Skeletal muscle tissue (tissue), 3 donors: ENCODE measurements at regions not wholly inside any gene's neighbourhood (a gene's known extent, or its start where the extent isn't known, plus 50 kb on each side); places are given as distances from the start of the nearest gene placed in this dataset.

Experiments
- H3K27ac ChIP-seq: one replicate; pipeline ENCODE4 v1.7.0; 2013; ENCODE audit warnings: mild to moderate bottlenecking, low read depth, low read length, inconsistent platforms
- H3K27me3 ChIP-seq, 3 donors: one replicate each; pipeline ENCODE4 v1.7.0; 2013; ENCODE audit warnings: low read length in 3 of 3; ENCODE audit not compliant: control insufficient read depth in 3 of 3, insufficient read depth in 3 of 3
- H3K36me3 ChIP-seq, 3 donors: one replicate each; pipeline ENCODE4 v1.7.0; 2013; ENCODE audit warnings: low read length in 3 of 3; ENCODE audit not compliant: control insufficient read depth in 3 of 3, insufficient read depth in 3 of 3
- H3K4me1 ChIP-seq, 3 donors: one replicate each; pipeline ENCODE4 v1.7.0; 2013; ENCODE audit warnings: low read length in 3 of 3, mild to moderate bottlenecking in 3 of 3; ENCODE audit not compliant: control insufficient read depth in 3 of 3, insufficient read depth in 3 of 3
- H3K4me3 ChIP-seq, 3 donors: one replicate each; pipeline ENCODE4 v1.7.0; 2013; ENCODE audit warnings: low read length in 3 of 3
- H3K9ac ChIP-seq, 3 donors: one replicate each; pipeline ENCODE4 v1.7.0; 2013; ENCODE audit warnings: low read length in 3 of 3, mild to moderate bottlenecking in 3 of 3, moderate library complexity in 2 of 3, low read depth in 1 of 3
- H3K9me3 ChIP-seq, 3 donors: one replicate each; pipeline ENCODE4 v1.7.0; 2013; ENCODE audit warnings: low read length in 3 of 3; ENCODE audit not compliant: control insufficient read depth in 3 of 3
- donor health status: Osteomylitis.

DNA sequence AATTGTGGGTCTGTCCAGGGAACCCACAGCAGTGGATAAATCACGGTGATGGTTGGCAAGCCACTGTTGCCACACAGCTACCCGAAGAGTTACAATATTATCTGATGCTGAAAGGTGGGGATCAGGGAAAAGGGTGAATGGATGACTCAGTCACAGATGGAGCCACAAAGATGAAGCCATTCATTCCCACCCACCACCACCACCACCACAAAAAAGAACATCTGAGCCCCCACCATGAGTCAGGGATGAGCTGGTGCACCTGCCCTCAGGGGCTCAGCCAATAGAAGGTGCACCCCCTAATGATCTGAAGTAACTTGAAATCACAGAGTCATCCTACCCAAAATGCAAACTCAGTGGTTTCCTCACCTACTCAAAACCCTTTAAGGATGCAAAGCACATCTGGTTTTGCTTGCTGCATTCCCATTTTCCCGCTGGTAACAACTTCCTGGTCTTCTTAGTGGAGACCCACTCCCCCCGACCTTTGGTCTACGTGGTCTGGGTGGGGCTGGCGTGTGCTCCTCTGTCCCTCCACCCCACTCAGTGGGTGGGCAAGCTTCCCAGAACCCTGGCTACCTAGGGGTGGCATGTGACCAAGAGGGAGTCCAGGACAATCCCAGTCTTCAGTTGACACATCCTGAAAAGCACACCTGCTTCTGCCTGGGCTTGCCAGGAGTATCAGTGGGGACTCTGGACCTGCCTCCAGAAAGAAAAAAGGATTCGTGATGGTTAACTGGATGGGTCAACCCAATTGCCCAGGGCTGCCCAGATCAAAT, 125.5 kb downstream of the ANKRD60 start:
- Histone ChIP-seq H3K9ac (no peak overlapping the region), H3K27me3 (peaks cover 0 to 6% (median 3%) of the 10 kb centered on the region in 3 donors), H3K9me3 (no peaks in the 10 kb centered on the region), H3K36me3 (no peaks in the 10 kb centered on the region), H3K4me1 (no peaks in the 10 kb centered on the region), H3K4me3 (no peak overlapping the region), H3K27ac (no peak overlapping the region)

DNA sequence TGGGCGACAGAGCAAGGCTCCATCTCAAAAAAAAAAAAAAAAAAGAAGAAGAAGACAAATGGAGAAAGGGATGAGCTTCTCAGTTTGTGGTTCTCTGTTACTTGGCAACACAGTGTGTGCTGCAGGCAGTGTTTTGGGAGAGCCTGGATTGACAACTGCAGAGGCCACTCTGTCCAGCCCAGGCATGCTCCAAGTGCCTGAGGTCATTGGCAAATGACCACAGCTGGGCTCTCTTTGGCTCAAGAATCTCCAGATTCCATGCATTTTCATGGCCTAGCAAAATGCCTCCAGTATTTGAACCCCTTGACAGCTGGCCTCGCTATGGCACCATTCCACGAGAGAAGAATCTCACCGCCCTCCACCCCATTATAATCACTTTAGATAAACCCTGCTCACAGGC, 126.2 kb downstream of the ANKRD60 start:
- H3K4me3 ChIP-seq: no peak overlapping the region

DNA sequence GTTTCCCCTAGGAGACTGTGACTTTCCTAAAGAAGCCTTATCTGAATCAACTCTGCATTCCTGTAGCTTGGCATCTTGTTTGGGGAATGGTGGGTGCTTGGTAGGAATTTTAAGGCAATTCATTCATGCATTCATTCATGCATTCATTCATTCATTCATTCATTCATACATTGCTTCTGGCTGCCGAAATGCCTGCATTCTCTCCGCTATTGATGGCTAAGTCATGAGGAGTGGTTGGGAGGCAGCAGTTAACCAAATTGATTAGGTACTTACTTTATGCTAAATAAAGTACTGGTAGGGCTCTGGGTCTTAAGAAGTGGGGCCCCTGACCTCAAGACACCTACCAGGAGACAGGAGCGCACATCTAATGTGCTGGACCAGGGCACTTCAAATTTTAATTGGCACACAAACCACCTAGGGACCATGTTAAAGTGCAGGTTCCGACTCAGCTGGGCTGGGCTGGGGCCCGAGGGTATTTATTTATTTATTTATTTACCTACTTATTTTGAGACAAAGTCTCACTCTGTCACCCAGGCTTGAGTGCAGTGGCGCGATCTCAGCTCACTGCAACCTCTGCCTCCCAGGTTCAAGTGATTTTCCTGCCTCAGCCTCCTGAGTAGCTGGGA, 127.6 kb downstream of the ANKRD60 start:
- no peaks in the 10 kb centered on the region for H3K9me3 ChIP-seq
- H3K9ac ChIP-seq: no peak overlapping the region
- peaks cover 0 to 6% (median 3%) of the 10 kb centered on the region in 3 donors for H3K27me3 ChIP-seq

More for the DNA sequence above, 126.2 kb downstream of the ANKRD60 start:
- no peak overlapping the region for H3K9ac ChIP-seq
- H3K4me1 ChIP-seq: no peaks in the 10 kb centered on the region
- no peaks in the 10 kb centered on the region for H3K36me3 ChIP-seq
- H3K27ac ChIP-seq: no peak overlapping the region
- peaks cover 0 to 6% (median 3%) of the 10 kb centered on the region in 3 donors for H3K27me3 ChIP-seq
- H3K9me3 ChIP-seq: no peaks in the 10 kb centered on the region

DNA sequence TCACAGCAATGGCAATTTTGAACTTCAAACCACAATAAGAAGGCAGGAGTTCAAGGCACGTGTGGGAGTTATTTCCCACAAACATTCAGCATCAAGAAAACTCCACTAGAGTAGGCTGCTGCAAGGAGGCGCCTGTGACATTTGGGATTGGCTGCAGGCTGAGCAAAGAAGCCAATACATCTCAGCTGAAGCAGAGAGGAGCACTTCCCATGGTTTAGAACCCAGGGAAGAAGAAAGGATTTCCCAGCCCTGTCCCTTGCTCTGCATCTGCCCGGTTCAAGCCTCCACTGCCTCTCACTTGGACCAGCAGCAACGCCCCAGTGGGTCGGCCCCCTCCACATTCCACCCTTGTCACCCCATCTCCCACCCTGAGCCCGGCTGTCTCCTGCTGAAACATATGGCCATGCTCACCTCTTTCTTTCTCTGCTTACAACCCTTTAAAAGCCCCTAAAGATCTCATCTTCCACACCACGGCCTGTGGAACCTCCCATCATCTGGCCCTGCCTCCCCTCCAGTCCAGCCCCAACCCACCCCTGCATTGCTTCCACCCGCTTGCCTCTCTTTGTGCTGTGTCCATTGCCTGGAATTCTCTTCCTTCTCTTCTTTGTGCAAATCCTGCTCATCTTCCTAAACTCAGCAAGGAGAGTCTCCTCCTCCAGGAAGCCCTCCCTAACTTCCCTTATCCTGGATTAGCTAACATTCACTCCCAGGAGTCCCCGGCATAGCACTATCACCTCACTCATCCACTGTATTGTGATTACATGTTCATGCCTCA, 128.3 kb downstream of the ANKRD60 start:
- Histone ChIP-seq H3K9ac (no peak overlapping the region), H3K4me1 (no peaks in the 10 kb centered on the region), H3K27ac (no peak overlapping the region), H3K36me3 (no peaks in the 10 kb centered on the region), H3K27me3 (peaks cover 0 to 8% (median 3%) of the 10 kb centered on the region in 3 donors), H3K4me3 (no peak overlapping the region), H3K9me3 (no peaks in the 10 kb centered on the region)

More for the DNA sequence above, 127.6 kb downstream of the ANKRD60 start:
- Histone ChIP-seq H3K27ac (no peak overlapping the region), H3K4me3 (no peak overlapping the region), H3K36me3 (no peaks in the 10 kb centered on the region), H3K4me1 (no peaks in the 10 kb centered on the region)

DNA sequence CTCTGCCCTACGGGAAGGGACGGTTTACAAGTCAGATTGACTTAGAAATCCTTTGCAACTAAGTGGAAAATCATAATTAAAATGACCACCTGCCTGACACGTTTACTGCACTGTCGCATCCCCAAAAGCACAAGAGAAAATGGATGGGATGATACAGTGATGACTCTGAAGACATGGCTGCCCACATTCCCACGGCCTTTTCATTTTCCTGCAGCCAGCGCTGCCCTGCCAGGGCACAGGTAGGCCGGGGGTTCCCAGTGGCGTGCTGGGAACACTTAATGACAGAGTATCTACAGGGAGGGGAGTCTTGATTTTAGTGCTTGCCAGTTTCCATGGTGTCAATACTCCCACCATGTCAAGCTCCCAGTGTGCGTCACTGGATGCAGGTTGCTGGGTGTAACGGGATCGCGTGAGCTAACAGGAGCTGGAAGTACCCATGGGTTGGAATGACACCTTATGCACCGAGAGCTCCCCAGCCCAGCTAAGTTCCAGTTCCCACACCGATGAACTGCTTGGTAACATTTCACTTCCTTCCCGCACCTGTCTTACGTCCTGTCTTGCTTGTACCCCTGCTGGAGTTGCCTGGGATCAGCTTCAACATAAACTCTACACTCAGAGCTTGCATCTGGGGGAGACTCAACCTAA, 129.0 kb downstream of the ANKRD60 start:
- Histone ChIP-seq H3K9me3 (no peaks in the 10 kb centered on the region), H3K9ac (no peak overlapping the region), H3K27ac (no peak overlapping the region), H3K4me1 (no peaks in the 10 kb centered on the region), H3K4me3 (no peak overlapping the region), H3K27me3 (peaks cover 0 to 8% (median 3%) of the 10 kb centered on the region in 3 donors), H3K36me3 (no peaks in the 10 kb centered on the region)

DNA sequence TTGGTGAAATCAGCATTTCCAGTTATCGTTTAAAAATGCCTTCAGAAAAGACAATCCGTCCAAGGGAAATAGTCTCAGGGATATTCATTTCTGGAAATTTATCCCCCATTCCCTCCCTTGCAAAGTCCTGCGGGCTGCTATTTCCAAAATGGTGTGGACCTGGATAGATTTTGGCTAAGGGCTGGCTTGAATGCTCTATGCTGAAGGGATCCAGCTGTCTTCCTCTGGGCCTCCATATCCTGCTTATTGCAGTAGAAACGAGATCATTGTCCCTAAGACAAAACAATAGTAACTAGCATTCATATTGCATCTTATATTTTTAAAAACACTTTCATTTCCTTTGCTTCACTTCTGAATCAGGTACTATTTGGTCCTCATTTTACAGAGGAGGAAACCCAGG, 129.9 kb downstream of the ANKRD60 start:
- Histone ChIP-seq H3K36me3 (no peaks in the 10 kb centered on the region), H3K9ac (no peak overlapping the region), H3K27ac (no peak overlapping the region), H3K27me3 (peaks cover 0 to 9% (median 3%) of the 10 kb centered on the region in 3 donors), H3K4me3 (no peak overlapping the region), H3K9me3 (no peaks in the 10 kb centered on the region), H3K4me1 (no peaks in the 10 kb centered on the region)

DNA sequence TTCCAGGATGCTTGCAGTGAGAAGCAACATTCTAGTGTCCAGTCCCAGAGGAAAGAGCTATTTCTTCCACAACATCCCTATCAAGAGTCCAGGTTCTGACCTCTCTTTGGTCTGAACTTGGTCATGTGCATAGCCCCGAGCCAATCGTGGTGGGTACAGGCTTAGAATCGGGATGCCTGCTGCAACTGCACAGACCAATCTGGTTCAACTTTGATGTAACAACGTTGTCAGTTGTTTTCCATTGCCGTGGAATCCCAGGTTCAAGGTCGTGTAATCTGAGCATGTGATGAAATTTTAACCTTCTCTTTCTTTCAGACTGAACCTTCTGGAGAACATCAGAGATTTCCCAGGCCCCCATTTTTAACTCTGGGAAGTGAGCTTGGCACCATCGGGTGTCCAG, 130.5 kb downstream of the ANKRD60 start:
- Histone ChIP-seq H3K9me3 (no peaks in the 10 kb centered on the region), H3K9ac (no peak overlapping the region), H3K36me3 (no peaks in the 10 kb centered on the region)

DNA sequence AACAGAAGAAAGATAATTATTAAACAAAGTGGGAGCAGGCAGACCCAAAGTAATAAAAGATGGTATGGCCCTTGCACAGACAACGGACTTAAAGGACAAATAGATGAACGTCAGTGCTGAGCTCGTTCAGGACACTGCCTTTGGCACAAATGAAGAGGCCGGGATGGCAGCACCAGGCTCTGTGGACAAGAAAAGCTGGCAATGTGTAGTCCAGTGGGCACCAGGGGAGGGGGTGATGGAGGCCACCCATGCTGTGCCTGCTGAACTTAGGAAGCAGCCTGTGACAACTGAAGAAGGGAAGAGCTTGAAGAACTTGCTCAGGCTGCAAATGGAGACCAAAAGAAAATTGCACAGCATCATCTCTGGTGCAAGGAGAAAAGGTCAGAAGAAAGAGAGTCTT, 131.0 kb downstream of the ANKRD60 start:
- no peaks in the 10 kb centered on the region for H3K36me3 ChIP-seq
- no peak overlapping the region for H3K9ac ChIP-seq
- H3K27me3 ChIP-seq: peaks cover 0 to 8% (median 0%) of the 10 kb centered on the region in 3 donors
- H3K4me3 ChIP-seq: no peak overlapping the region
- no peaks in the 10 kb centered on the region for H3K9me3 ChIP-seq
- no peaks in the 10 kb centered on the region for H3K4me1 ChIP-seq
- no peak overlapping the region for H3K27ac ChIP-seq

More for the DNA sequence above, 130.5 kb downstream of the ANKRD60 start:
- H3K4me1 ChIP-seq: no peaks in the 10 kb centered on the region
- peaks cover 0 to 8% (median 3%) of the 10 kb centered on the region in 3 donors for H3K27me3 ChIP-seq
- H3K4me3 ChIP-seq: no peak overlapping the region
- H3K27ac ChIP-seq: no peak overlapping the region

DNA sequence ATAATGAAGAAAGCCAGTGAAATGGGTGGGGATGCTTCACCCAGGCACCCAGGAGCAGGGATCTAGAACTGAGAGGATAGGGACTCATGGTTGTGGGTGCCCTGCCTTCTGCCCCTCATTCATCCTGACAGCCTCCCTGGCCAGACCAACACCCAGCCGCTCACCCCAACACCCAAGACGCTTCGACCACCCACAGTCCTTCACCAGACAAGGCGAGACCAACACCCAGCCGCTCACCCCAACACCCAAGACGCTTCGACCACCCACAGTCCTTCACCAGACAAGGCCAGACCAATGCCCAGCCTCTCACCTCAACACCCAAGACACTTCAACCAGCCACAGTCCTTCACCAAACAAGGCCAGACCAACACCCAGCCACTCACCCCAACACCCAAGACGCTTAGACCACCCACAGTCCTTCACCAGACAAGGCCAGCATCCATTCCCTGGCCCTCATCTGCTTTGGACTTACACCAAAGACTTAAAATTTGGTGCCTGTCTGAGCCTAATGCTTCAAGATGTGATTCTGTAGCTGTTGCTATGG, 131.5 kb downstream of the ANKRD60 start:
- Histone ChIP-seq H3K36me3 (no peaks in the 10 kb centered on the region), H3K4me3 (no peak overlapping the region), H3K9me3 (no peaks in the 10 kb centered on the region), H3K27ac (no peak overlapping the region), H3K4me1 (no peaks in the 10 kb centered on the region), H3K9ac (no peak overlapping the region), H3K27me3 (peaks cover 0 to 8% (median 0%) of the 10 kb centered on the region in 3 donors)
